Smooth muscle cell (in vitro differentiated cells): ENCODE measurements at regions not wholly inside any gene's neighbourhood (a gene's known extent, or its start where the extent isn't known, plus 50 kb on each side); places are given as distances from the start of the nearest gene placed in this dataset.

Source experiments
- DNase-seq: peaks from one replicate; lab custom pipeline; 2025; ENCODE audit not compliant: unreplicated experiment; lab: John Stamatoyannopoulos, UW
- H2AFZ ChIP-seq: fragments of 200-600 bp; sonication (generic); 2 replicates; pipeline ENCODE4 v1.6.0; 2016; ENCODE audit warnings: antibody characterized with exemption, low read depth, mild to moderate bottlenecking
- H3F3A ChIP-seq: fragments of 200-600 bp; sonication (generic); 2 replicates; pipeline ENCODE4 v1.6.0; 2017; ENCODE audit warnings: antibody characterized with exemption, low read depth
- H3K27ac ChIP-seq: fragments of 200-600 bp; sonication (generic); 2 replicates; pipeline ENCODE4 v1.5.1; 2016; ENCODE audit warnings: low read depth, mild to moderate bottlenecking
- H3K27me3 ChIP-seq: fragments of 200-600 bp; sonication (generic); 2 replicates; pipeline ENCODE4 v1.6.1; 2016; ENCODE audit warnings: low read depth, mild to moderate bottlenecking
- H3K36me3 ChIP-seq: fragments of 200-600 bp; sonication (generic); 2 replicates; pipeline ENCODE4 v1.5.1; 2016; ENCODE audit warnings: low read depth
- H3K4me1 ChIP-seq: fragments of 200-600 bp; sonication (generic); 2 replicates; pipeline ENCODE4 v1.5.1; 2016; ENCODE audit warnings: low read depth
- H3K4me2 ChIP-seq: fragments of 200-600 bp; sonication (generic); 2 replicates; pipeline ENCODE4 v1.6.0; 2016; ENCODE audit warnings: mild to moderate bottlenecking
- H3K4me3 ChIP-seq: fragments of 200-600 bp; sonication (generic); 2 replicates; pipeline ENCODE4 v1.5.1; 2016; ENCODE audit warnings: mild to moderate bottlenecking
- H3K79me2 ChIP-seq: fragments of 200-600 bp; sonication (generic); 2 replicates; pipeline ENCODE4 v1.6.0; 2016; ENCODE audit warnings: low read depth, mild to moderate bottlenecking
- H3K9ac ChIP-seq: fragments of 200-600 bp; sonication (generic); 2 replicates; pipeline ENCODE4 v1.6.0; 2016; ENCODE audit warnings: low read depth
- H3K9me3 ChIP-seq: fragments of 200-600 bp; sonication (generic); replicated peaks from 2 replicates; pipeline ENCODE4 v1.5.1; 2016; ENCODE audit warnings: low read depth
- H4K20me1 ChIP-seq: fragments of 200-600 bp; sonication (generic); 2 replicates; pipeline ENCODE4 v1.6.0; 2016; ENCODE audit warnings: low read depth
- WGBS: methylation state at CpG from one replicate; pipeline ENCODE4 v1.1.7; 2016; ENCODE audit warnings: low lambda C conversion rate; 5-methylcytosine and 5-hydroxymethylcytosine counted together
- TF ChIP-seq, protein P1 (sequence below): fragments of 200-600 bp; sonication (generic); IDR thresholded peaks from 2 replicates; pipeline ENCODE4 v1.5.1; 2017; ENCODE audit warnings: borderline replicate concordance, mild to moderate bottlenecking, antibody characterized with exemption; ENCODE audit not compliant: insufficient read depth, poor library complexity, severe bottlenecking

- TF ChIP-seq, protein P1, sequence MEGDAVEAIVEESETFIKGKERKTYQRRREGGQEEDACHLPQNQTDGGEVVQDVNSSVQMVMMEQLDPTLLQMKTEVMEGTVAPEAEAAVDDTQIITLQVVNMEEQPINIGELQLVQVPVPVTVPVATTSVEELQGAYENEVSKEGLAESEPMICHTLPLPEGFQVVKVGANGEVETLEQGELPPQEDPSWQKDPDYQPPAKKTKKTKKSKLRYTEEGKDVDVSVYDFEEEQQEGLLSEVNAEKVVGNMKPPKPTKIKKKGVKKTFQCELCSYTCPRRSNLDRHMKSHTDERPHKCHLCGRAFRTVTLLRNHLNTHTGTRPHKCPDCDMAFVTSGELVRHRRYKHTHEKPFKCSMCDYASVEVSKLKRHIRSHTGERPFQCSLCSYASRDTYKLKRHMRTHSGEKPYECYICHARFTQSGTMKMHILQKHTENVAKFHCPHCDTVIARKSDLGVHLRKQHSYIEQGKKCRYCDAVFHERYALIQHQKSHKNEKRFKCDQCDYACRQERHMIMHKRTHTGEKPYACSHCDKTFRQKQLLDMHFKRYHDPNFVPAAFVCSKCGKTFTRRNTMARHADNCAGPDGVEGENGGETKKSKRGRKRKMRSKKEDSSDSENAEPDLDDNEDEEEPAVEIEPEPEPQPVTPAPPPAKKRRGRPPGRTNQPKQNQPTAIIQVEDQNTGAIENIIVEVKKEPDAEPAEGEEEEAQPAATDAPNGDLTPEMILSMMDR: no peak
- no peak for DNase-seq
Observed at GRCh38 chr3:127410678-127411077, 122.8 kb upstream of the PRR20G start.

GRCh38 chr3:127410137-127410488 is 122.3 kb upstream of the PRR20G start:
- Histone ChIP-seq H3K4me1 (peaks cover 8% of the 10 kb centered on the region), H3K4me3 (no peak overlapping the region), H4K20me1 (no peaks in the 10 kb centered on the region), H3K4me2 (no peak overlapping the region), H3K9me3 (no peaks in the 10 kb centered on the region), H2AFZ (no peak overlapping the region), H3K27me3 (no peaks in the 10 kb centered on the region), H3K27ac (no peak overlapping the region), H3K36me3 (no peaks in the 10 kb centered on the region), H3K79me2 (no peaks in the 10 kb centered on the region), H3K9ac (no peak overlapping the region), H3F3A (no peaks in the 10 kb centered on the region)
- TF ChIP-seq, protein P1: no peak
- 97% methylated on average over 6 of the region's 6 CpGs for WGBS
- DNase-seq: no peak

More at GRCh38 chr3:127410678-127411077, 122.8 kb upstream of the PRR20G start:
- H3K36me3 ChIP-seq: no peaks in the 10 kb centered on the region
- no peak overlapping the region for H3K9ac ChIP-seq
- H3K27ac ChIP-seq: no peak overlapping the region
- H4K20me1 ChIP-seq: no peaks in the 10 kb centered on the region
- no peak overlapping the region for H3K4me3 ChIP-seq
- no peak overlapping the region for H2AFZ ChIP-seq
- no peaks in the 10 kb centered on the region for H3K79me2 ChIP-seq
- H3K4me2 ChIP-seq: no peak overlapping the region
- no peaks in the 10 kb centered on the region for H3F3A ChIP-seq
- peaks cover 8% of the 10 kb centered on the region for H3K4me1 ChIP-seq
- H3K9me3 ChIP-seq: no peaks in the 10 kb centered on the region
- H3K27me3 ChIP-seq: no peaks in the 10 kb centered on the region
- WGBS: 93% methylated on average over 7 of the region's 7 CpGs

DNA sequence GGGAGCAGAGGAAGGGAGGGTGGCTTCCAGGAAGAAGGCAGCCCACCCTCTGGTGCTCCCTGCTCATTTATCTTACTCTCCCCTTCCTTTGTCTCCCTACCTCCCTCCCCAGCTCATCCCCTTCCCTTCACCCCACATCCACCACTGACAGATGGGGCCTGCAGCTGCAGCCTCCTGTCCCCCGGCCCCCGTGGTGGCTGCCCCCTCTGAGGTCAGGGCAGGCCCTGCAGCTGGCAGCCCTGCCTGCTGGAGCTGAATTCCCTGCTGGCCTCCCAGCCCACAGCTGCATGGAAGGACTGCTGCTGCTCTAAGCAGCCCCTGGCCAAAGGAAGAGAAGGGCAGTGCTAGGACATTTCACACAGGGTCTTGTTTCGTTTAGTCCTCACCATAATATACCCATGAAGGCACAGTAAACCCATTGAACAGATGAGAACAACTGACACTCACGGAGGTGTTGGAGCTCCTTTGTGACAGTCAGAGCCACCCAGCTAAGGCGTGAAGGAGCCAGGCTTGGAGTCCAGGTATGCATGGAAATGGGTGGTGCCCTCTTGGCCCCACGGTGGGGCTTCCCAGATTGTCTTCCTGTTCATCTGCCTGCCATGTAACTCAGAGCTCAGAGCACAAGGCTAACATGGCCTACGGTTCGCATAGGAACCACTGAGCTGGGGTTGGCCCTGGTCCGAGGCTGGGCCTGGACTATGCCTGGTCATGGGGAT is 121.7 kb upstream of the PRR20G start:
- Histone ChIP-seq H3K4me2 (no peak overlapping the region), H3K9me3 (no peaks in the 10 kb centered on the region), H4K20me1 (no peaks in the 10 kb centered on the region), H3K27ac (no peak overlapping the region), H3K36me3 (no peaks in the 10 kb centered on the region), H3K27me3 (no peaks in the 10 kb centered on the region), H3K79me2 (no peaks in the 10 kb centered on the region), H3F3A (no peaks in the 10 kb centered on the region), H2AFZ (no peak overlapping the region), H3K4me3 (no peak overlapping the region), H3K9ac (no peak overlapping the region), H3K4me1 (peaks cover 9% of the 10 kb centered on the region)
- no peak for DNase-seq
- TF ChIP-seq, protein P1: no peak
- WGBS: 91% methylated on average over 9 of the region's 9 CpGs
